ENCODE measurements at regions not wholly inside any gene's neighbourhood (a gene's known extent, or its start where the extent isn't known, plus 50 kb on each side); places are given as distances from the start of the nearest gene placed in this dataset.

- TF ChIP-seq CTCF (IDR thresholded peaks at IDR 0.05; ENCODE audit: insufficient read depth, low read length), result no peak
- DNase-seq (ENCODE audit: low read depth), result no peak
- H3K4me3 ChIP-seq (ENCODE audit: low read depth, low read length), result no peak overlapping the region
Observed at GRCh38 chr7:54817152-54817551, 58.1 kb upstream of the SEC61G start.

DNA sequence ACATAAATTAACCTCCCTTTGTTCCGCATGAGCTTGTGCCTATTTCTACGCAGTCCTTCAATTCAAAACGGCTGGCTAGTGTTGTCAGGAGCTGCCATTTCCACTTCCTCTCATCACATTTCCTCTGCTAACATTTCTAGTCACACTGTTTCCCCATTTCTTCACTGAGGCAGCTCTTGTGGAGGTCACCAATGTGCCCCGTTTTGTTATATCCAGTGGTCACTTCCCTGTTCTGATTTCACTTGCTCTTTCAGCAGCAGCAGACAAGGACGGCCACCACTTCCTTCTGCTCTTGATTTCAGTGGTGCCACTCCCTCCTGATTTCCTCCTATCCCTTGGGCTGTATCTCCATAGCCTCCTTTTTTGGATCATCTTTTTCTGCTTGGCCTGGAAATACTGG, 64.8 kb upstream of the SEC61G start:
- TF ChIP-seq CTCF (IDR thresholded peaks at IDR 0.05; ENCODE audit: insufficient read depth, low read length), result no peak
- no peak overlapping the region for H3K4me3 ChIP-seq (ENCODE audit: low read depth, low read length)
- DNase-seq (ENCODE audit: low read depth), result no peak

- no peak overlapping the region for H3K4me3 ChIP-seq (ENCODE audit: low read depth, low read length)
- DNase-seq (ENCODE audit: low read depth), result no peak
- no peak for TF ChIP-seq CTCF (IDR thresholded peaks at IDR 0.05; ENCODE audit: insufficient read depth, low read length)
Observed at GRCh38 chr7:54824655-54825054, 65.6 kb upstream of the SEC61G start.

DNA sequence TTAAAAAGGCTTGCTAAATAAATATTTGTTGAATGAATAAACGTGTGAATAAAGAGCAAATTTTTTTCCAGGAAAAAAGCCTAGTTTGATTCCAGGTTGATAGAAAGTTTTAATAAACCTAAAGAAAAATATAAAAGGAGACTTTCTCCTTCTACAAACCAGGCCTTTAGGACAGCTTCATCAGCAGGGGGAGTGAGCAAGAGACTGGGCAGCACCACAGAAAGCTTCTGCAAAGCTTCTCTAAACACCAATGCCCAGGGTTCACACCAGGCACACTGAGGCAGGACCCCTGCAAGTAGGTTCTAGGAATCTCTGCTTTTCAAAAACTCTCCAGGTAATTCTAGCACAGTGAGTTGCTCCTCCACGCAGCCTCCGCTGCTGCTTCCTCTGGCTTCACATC, 66.4 kb upstream of the SEC61G start:
- DNase-seq (ENCODE audit: low read depth), result no peak
- no peak overlapping the region for H3K4me3 ChIP-seq (ENCODE audit: low read depth, low read length)
- TF ChIP-seq CTCF (IDR thresholded peaks at IDR 0.05; ENCODE audit: insufficient read depth, low read length), result no peak

GRCh38 chr7:54827734-54828133, 68.7 kb upstream of the SEC61G start:
- TF ChIP-seq CTCF (IDR thresholded peaks at IDR 0.05; ENCODE audit: insufficient read depth, low read length), result no peak
- no peak for DNase-seq (ENCODE audit: low read depth)
- no peak overlapping the region for H3K4me3 ChIP-seq (ENCODE audit: low read depth, low read length)

GRCh38 chr7:54831046-54831643, 72.1 kb upstream of the SEC61G start:
- DNase-seq (ENCODE audit: low read depth), result no peak
- no peak overlapping the region for H3K4me3 ChIP-seq (ENCODE audit: low read depth, low read length)
- TF ChIP-seq CTCF (IDR thresholded peaks at IDR 0.05; ENCODE audit: insufficient read depth, low read length), result no peak

- no peak for TF ChIP-seq CTCF (IDR thresholded peaks at IDR 0.05; ENCODE audit: insufficient read depth, low read length)
- H3K4me3 ChIP-seq (ENCODE audit: low read depth, low read length), result no peak overlapping the region
- no peak for DNase-seq (ENCODE audit: low read depth)
Observed at GRCh38 chr7:54831644-54832095, 72.7 kb upstream of the SEC61G start.

All from fibroblast of the aortic adventitia (primary cell).